Activated naive CD4-positive, alpha-beta T cell (primary cell): ENCODE measurements at regions not wholly inside any gene's neighbourhood (a gene's known extent, or its start where the extent isn't known, plus 50 kb on each side); places are given as distances from the start of the nearest gene placed in this dataset.

Source experiments
- DNase-seq, 4 experiments: peaks; one replicate each; lab custom pipeline; 2025; lab: John Stamatoyannopoulos, UW

DNA sequence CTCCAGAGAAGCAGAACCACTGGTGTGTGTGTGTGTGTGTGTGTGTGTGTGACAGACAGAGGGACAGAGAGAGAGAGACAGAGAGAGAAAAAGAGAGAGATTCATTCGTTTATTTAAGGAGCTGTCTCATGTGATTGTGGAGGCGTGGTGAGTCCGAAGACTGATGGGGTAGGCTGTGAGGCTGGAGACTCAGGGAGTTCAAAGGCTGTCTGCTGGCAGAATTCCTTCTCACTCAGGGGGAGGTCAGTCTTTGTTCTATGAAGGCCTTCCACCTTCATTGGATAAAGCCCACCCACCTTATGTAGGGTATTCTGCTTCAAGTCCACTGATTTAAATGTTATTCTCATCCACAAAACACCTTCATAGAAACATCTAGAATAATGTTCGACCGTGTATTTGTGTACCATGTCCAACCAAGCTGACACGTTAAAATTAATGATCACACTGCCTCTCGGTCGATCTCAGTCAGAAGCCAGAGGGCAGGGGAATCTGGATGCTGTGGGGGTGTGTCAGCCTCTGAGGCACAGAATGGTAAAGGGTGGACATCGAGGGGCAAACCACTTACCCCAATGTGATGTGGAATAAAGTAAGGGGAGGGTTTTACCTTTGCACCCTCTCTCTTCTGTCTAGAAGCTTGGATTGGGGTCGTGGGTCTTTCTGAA lies 275.6 kb downstream of the SLC4A3 start:
- DNase-seq, result no peak

DNA sequence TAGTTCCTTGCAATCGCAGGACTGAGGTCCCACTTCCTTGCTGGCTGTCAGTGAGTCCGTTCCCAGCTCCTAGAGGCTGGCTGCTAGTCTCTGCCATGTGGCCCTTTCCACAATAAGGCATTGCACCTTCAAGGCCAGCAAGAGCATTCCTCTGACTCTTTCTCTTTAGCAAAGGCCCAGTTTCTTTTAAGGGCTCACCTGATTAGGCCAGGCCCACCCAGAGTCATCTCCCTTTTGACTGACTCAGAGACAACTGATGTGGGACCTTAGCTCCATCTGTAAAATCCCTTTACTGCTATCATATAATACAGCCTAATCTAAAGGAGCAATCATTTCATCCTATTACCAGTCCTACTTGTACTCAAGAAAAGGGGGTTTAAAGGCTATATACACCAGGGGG lies 278.2 kb downstream of the SLC4A3 start:
- DNase-seq, result no peak

DNA sequence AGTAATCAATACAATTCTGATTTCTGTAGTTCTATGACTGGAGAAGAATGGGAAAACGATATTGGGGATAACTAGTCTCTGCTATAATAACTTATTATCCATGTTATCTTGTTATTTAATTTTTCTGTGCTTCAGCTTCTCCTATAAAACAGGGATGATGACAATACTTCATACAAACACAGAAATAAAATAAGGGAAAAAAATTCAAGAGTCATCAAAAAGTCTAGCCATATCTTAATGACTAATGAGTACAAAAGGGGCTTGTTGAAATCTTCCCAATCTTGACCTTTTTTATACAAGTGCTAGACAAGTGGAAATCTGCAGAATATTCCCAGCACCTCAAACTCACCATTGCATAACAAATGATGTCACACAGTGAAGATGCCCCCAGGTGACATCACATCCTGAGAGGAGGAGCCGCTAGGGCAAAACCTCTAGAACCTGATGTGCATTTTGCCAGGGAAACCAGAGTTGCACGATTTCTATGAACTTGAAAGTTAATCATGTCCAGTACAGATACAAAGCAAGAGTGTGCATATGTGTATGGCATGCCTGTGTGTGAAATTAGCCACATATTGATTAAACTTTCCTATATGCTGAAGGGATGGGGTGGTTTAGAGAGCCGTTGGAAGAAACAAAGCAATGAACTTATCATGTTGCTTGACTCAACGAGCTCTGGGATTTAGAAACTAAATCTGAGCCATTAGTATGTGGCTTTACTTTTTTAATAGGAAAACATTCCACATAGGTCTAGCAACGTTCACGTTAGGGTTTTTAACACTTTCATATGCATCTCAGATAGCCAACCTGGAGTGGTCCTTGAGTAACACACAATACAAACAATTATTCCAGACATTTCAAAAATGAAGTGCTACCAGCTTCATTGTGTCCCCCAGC lies 278.9 kb downstream of the SLC4A3 start:
- no peak for DNase-seq

DNA sequence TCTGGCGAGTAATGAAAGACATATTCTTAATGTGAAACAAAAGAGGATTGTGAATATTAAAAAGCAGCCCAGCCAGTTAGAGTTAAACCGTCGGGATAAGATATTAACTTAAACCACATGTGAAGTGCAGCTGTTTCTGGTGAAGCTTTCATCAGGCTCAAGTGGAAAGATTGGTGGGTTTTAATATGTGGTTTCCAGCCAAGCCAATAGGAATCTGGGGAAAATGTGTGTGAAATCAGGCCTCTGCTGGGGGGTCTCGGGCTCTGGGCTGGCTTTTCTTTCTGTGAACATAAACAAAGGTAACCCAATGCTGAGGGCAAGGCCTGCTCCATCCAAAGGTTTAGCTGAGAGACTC lies 279.6 kb downstream of the SLC4A3 start:
- no peak for DNase-seq

DNA sequence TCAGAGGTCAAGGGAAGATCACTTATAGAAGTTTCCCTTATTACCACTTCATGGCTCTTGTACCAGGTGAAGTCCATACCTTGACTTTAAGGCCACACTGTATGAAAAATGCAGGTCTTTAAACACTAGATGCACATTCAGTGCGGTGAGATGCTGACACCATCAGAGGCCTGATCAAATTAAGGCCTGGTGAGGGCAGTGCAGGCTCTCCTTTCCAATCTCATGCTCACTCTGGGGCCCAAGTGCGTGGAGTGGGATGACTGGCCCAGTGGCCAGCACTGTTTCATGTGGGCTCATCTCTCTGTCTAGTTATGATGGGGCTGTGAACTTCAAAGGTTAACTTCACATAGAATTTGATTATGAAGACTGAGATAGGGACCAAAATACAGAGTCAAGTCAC lies 281.1 kb downstream of the SLC4A3 start:
- no peak for DNase-seq

DNA sequence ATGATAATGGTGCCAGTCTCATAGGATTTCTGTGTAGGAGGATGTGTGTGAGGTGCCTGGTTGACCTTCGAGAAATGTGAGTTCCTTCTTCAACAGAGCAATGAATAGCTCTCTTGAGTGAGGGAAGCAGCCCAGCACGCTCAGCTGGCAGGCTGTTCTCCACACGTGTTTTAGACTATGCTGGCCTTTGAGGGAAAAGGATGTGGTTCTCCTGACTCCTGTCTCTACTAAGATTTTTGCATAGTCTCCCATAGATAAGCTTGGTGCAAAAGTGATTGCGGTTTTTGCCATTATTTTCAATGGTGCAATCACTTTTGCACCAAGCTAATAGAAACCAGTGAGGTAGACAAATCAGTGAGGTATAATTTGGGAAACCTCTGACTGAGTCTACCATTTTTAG lies 284.1 kb downstream of the SLC4A3 start:
- DNase-seq, result no peak

DNA sequence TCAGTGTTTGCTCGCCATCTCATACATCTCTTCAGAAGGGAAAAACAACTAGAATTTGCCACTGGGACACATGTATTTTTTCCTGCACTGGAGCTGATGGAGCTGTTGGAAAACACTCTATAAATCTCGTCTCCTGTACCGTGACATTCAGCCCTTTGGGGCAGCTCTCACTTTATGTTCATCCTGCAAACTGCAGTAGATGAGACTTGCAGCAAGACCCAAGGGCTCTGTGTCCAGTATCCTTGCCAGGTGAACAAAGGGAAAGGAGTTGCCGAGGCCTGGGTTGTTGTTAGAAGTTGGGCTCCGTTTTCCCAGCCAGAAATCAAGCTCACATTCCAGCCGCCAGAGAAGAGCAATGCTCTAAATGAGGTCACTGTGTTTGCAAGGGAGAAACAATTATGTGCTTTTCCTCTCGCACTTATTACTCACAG lies 285.1 kb downstream of the SLC4A3 start:
- no peak for DNase-seq

DNA sequence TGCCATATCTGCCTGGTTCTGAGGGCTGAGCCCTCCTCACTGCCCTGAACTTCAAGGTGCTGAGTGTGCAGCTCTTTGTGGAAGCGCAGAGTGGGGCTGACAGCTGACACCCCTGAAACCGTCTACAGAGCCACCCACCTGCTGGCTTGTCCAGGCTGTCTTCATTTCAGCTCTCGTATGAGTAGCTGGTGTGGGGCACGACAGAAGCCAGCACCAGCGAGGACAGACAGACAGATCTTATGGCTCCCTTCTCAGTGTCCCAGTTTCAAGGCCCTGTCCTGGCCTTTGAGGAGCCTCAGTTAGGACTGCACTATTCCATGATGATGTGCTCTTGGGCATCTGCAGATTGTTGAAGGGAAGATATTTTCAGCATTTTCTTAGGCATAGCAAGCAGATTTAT lies 287.1 kb downstream of the SLC4A3 start:
- no peak for DNase-seq

DNA sequence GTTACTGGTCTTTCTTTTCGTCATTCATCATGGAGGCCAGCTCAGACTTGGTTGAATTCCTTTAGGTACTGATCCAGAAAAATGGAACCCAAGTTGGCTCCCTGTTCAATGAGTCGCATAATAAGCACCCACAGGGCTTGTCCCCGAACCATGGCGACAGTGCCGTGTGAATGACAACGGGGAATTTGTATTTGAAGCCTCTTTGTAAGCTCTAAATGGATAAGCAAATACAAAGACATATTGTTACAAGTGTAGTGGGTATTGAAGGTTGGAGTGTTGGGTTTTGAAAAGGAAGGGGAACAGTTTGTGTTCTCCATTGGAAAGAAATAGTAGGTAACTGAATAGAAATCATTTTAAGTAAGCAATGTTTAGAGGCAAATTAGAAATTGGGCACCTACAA lies 288.9 kb downstream of the SLC4A3 start:
- DNase-seq, result no peak

DNA sequence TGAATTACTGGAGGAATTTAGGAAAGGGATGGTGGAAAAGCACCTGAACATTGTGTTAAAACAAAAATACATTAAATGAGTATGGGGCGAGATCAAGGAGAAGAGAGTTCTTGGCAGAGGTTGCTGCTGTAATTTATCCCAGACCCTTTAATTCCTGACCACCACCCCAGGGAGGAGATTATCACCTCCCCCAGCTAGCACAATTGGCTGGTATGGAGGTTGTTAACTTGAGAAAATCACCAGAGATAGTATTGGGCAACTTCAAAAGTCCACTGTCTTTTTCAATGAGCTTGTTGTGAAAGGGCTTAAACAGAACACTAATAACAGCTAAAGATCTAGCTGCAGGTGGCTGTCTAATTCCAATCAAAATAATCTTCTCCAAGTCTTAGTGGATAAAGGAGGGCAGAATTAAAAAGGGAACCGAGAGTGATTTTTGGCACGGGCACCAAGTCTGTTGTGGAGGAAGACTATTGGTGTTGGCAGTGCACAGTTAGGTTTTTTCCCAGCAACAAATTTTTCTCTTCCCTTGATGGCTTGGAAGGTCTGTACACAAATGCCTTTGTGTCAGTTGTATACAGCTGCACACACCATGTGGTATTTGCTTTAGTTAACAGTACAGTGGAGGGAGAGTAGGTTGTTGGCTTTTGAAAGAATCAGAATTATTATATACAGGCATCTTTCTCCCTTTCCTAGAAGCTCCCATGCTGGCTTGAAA lies 289.5 kb downstream of the SLC4A3 start:
- DNase-seq, result no peak

DNA sequence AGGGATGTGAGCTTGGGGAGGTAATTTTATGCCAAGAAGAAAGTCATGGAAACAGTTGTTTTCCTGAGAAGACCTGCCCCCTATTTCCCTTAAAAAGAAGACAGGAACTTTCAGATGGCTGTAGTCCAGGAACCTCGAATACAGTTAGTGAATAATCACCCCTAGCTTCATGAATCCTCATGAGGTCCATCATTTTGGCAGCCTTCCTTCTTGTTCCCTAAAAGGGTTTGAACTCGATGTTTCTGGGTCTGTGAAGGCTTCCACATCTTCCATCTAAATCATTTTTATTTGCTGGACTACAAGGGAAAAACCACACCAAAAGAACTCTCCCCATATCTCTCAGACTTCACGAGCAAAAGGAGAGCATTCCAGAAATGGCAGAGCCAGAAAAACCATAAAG lies 290.8 kb downstream of the SLC4A3 start:
- DNase-seq, result no peak

DNA sequence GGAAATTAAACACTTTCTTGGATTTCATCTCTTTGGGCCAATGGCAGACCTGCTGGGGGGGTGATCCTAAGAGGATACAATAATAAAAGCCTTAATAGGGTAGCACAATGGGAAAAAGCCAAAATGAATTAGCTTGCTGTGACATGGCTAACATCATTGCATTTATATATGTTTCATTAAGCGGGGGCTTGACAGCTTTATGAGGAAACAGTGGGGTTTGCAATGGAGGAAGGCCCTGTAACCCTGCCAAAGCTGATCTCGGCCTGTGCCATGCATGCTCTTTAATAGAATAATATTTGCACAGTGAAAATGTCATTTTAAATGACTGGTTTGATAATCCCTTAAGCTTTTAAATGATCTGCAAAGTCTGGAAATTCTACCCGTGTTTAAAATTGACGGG lies 291.5 kb downstream of the SLC4A3 start:
- DNase-seq, result no peak

DNA sequence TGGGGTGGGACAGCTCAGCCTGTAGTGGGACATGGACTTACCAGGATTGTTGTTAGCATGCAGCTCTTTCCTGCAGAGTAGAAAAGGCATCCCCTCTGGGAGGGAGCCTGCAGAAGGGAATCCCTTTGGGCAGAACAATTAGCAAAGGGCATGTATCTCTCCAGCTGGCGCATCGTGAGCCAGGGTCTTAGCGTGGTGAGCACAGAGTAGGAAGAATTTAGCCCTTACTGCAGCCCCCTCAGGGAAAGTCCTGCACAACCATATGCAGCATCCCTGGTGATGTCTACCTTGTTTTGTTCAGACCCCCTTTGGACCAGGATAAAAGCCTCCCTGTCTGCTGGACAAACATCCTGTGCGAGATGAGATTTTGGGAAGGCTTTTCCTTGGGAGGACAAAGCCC lies 292.1 kb downstream of the SLC4A3 start:
- no peak for DNase-seq

DNA sequence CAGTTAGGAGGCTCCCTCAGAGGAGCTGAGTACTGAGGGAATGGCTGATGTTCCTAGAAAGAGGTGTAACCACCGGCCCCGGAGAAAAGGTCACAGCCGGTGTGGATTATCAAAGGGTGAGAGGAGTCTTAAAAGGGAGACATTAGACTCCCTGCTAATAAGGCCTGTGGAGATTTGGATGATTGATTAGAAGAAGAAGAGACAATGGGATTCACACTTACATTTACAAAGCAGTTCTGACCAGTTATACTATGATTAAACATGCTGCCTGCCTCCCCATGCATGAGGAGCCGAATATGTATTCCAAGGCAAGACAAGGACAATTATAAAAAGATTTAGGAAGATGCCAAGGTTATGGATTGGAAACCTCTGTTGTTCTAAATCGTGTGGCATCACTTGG lies 302.4 kb downstream of the SLC4A3 start:
- DNase-seq, result no peak

DNA sequence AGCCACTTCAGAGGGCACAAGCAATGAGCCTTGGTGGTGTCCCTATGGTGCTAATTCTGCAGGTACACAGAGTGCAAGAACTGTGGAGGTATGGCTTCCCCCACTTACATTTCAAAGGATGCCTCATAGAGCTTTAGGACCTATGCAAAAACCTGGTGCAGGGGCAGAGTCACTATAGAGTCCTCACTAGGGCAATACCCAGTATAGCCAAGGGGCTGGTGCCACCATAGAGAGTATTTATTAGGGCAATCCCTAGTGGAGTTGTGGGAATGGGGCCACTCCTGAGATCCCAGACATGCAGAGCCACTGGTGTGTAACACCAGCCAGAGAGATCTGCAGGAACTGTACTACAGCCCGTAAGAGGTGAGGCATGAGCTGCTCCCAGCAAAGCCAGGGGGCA lies 312.2 kb downstream of the SLC4A3 start:
- DNase-seq, result no peak

DNA sequence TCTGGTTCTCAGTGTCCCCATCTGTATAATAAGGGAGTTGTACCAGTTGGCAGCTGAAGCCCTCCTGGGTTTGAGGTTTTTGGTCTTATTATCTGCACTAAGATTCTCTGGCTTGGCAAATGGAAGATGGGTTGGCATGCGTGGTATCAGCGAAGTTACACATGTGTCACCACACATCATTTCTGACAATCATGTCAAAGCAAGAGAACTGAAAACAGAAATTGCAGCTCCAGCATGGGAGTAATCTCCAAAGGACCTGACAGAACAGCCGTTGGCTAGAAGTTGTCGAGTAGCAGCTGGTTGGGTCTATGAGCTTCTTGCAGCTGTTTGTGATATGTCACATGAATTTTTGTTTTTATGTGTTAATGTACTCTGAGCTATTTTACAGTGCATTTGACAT lies 317.4 kb downstream of the SLC4A3 start:
- no peak for DNase-seq

DNA sequence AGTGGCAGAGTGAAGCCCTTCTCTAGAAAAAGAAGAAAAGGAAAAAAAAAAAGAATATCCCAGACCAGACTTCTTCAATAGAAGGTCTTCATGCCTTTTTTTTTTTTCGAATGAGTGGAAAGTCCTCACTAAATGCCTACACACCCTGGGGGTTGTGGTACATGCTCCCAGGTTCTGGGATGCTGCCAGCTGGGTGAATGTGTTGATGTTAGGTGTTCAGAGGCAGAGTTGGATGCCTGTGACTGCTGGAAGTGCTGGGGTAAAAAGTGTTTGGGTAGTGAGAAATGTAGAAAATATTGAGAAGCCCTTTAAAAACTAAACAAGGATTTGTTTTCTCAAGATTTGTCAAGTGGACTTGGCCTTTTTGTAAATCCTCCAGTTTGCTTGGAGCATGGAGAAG lies 318.6 kb downstream of the SLC4A3 start:
- no peak for DNase-seq

DNA sequence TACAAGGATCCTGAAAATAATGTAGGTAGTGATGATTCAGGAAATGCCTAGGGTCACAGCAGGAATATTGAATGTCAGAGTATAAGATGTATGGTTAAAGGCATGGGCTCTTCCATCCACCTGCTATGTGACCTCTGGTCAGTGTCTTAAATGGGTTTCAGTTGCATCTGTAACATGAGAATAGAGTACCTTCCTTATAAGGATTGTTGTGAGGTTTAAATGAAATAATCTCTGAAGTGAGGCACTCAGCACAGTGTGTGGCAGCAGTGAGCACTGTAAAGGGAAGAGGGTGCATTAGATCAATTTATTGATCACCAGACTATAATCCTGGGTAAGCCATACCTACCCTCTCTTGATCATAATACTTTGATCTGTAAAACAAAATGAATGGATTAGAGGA lies 319.1 kb downstream of the SLC4A3 start:
- DNase-seq, result no peak

DNA sequence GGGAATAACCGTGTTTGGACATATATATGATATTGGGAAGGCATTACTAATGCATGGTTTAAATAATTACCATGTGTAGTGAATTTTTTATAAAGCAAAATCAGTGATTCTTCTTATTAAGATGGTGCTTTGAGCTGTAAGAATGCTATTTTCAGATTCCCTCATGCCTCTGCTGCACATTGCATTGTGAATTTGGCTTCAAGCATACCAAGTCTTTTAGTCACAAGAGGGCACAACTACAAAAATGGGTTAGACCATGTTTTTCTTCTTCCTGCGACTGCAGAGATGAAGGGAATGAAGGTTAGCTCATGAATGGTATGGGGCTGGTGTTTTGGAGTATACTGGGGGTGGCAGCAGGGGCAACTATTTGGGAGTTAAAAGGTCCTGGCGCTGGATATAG lies 320.1 kb downstream of the SLC4A3 start:
- no peak for DNase-seq

DNA sequence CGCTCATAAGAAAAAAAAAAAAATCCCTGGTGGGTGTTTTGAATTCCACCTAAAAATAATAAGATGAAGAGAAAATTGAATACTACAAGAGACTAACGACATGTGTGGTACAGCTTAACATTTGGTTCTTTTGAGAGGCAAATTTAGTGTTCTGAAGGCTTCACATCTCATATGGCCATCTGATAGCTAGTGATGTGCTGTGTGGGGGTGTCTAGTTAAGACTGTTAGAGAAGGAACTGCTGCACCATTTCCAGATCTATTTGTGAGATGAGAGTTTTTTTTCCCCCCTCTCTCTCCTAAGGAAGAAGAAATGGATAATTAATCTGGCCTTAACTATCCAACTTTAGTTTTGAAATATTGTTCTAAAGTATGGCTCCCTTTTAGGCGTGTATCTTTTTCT lies 321.6 kb downstream of the SLC4A3 start:
- DNase-seq, result no peak

DNA sequence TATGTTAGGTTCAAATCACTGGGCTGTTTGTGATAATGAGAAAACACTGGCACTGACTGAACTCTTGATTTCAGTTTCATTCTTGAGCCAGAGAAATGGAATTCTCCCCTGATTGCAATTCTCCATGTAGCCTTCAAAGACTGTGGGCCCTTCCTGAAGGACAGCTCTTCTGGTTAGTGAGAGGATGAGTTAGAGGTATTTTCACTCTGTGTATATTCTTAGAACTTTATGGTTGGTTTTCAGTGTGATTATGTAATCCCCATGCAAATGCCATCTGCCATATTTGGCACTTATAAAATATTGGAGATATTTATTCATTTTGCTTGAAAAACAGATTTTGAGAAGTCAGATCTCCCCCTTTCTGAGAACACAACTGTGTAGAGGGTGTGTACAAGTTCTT lies 323.7 kb downstream of the SLC4A3 start:
- DNase-seq, result no peak

DNA sequence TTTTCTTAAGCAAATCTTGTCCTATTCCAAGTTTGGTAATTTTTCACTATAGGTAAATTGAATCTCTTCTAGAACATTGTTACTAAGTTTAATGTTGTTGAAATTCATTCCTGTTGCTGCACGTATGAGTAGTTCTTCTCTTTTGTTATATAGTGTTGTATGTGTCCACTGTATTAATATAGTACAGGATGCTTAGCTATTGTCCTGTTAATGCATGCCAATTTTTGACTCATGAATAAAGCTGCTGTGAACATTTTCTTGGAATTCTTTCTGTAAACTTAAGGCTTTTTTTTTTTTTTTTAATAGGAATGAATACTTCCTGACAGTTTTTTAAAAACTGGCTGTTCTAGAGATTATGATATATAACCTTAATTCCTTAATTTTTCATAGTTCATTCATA lies 326.9 kb downstream of the SLC4A3 start:
- DNase-seq, result no peak

DNA sequence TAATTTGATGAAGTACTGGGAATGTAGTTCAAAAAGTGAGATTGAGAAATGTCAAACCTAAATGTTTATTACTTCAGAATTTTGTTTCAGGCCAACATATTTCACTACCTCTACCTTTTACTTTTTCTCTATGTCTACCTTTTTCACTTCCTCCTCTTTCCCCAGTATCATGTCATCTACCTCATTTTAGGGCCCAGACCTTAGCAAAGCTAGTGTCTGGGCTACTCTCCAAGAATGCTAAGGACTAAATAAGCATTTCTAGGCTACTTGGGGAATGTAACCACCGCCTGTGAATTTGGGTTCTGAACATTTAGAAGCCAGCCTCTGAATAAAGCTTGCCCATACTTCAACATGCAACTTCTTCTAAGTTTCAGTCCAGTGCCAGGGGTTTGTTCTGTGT lies 330.4 kb downstream of the SLC4A3 start:
- no peak for DNase-seq
